IPS-NIHi11 (cell line): ENCODE measurements at regions not wholly inside any gene's neighbourhood (a gene's known extent, or its start where the extent isn't known, plus 50 kb on each side); places are given as distances from the start of the nearest gene placed in this dataset.
A peak's percentile ranks its signal among the peaks of the same experiment; 100 is the strongest.
"Not testable (repeated sequence)": the region's sequence is repeated elsewhere in the genome, so short reads cannot be mapped to it uniquely, and the experiment has no call there.

Experiments
- DNase-seq: peaks from one replicate; pipeline ENCODE4 v3.0.0; 2012; ENCODE audit warnings: mixed read lengths, low spot score

DNA sequence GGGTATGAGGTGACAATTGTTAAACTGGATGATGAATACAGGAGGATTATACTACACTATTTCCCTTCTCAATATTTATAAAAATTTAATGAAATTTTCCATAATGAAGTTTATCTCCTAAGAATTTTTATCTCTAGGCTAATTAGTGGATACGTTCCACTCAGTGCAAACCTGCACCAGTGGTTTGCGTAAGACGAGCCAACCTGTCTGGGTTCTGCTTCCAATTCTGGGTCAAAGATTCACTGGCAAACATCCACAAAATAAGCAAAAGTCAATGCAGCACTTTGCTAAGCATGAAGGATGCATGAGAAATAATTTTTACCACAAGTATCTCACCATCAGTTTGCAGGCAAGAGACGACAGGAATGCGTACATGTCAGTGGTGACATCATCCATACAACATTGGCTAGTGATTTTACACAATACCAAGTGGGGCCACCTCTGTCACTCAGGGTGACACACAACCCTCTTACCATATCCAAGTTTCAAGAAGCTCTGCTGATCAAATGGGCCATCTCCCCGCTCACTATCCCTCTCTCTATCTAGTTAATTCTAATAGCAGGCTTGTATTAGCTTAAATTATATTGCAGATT lies 51.7 kb downstream of the FAM50B start:
- DNase-seq: no peak

DNA sequence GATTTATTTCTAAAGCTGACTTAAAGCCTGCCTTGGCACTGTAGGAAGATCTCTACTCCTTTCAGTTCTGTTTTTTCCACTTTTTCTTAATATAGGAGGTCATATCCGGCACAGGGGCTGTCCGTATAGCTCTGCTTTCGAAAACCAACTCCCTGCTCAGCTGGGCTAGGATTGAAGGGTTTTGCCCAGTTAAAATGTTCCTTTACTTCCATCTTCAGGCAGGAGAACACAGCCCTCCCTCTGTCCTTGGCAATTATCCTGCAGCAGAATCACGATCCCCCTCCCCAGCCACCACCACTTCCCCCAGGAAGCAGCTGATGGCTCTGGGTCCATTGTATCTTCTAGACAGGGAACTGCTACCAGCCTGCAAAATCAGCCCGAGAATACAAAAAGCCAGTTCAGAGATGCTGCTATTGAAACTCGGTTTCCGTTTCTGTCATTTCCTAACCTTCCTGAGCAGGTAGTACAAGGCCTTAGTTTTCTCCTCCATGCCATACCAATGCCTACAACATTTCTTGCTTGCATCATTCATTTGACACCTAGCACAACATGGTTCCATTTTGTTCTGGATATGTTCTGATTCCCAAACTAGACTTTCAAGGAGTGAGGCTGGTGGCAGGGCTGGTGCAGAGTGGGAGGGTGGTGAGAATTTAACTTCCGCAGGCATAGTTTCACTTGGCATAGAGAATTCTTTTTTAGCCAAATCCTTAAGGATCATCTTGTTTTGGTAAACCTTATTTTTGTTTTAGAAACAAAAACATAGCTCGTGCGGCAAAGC lies 53.9 kb downstream of the FAM50B start:
- DNase-seq: no peak

DNA sequence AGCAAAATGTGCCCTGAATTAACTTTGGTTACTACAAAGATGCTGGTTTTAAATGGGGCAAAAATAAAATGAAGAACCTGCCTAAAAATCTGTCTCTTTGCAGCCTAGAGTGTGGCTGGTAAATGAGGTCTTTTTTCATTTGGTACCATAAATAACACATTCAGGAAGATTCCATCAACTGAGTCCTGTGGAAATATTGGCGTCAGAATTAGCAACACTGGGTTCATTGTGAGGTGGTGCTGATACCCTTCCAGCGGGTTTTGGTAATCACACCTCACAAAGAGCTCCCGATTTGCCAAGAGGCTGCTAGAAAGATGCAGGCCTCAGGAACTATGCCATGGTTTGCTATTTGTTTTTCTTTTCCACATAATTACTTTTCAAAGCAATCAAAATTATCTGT lies 55.3 kb downstream of the FAM50B start:
- DNase-seq: no peak

DNA sequence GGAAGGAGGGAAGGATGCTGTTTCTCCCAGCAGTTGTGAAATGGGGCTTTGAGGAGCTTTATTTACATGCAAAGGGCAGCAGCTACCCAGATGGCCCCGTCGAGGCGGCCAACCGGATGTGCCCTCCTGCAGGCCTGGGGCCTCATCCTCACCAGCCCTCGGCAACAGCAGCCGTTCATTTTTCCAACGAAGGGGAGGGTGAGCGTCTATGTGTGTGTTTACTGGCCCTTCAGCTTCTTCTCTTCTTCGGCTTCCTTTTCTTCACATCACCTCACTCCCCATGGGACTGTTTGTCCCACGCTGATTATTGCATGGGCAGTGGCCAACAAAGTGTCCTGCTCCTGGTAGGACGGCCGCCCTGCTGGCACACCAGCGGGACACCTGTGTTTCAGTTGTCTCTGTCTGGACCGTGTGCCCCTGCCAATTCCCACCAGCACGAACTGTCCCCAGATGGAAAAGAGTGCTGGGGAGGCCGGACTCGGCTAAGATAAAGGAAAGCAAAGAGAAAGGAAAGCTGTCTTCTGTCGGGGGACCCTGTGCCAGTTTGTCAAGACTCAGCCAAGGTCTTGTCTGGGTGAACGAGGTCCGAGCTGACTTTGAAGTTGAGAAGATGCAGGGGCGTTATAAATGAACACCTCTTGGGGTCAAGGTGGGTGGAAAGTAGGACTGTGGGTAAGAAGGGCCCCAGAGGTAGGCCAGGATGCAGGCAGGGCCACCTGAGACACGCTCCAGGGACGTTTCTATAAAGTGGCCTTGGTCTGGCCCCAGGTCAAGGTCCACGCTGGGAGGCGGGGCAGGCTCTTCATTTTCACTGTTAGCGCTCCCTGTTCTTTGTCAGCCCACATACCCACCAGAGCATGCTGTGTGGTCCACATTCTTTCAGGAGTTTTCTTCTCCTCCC lies 57.0 kb downstream of the FAM50B start:
- peak; percentile 45 for DNase-seq

DNA sequence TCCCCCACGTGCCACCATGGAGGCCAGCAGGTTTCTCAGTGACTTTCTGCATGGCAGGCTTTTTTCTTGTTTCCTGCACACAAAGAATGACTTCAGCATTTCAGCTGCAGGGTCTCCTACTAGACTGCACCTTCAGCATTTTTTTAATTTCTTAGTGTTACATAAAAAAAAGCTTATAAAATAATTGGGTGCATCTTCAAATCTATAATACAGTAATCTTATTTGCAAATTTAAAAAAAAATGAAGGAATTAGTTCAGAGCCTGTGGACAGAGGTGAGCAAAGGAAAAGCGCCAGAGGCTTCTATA lies 57.6 kb downstream of the FAM50B start:
- no peak for DNase-seq

DNA sequence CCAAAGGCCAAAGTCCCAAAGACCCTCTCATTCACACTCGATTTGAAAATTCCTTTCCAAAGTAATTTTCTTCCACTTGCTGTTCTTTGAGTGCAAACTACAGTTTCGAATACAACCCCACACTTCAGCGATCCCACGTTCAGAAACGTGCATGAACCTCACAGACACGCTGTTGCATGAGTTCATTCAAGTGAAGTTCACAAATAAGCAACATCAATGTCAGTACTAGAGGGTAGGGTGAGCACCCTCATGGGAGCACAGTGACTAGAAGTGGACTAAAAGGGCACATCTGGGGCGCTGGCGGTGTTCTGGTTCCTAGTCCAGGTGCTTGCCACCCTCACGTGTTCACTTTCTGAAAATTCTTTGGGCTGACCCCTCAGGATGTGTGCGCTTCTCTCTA lies 59.0 kb downstream of the FAM50B start:
- DNase-seq: no peak

DNA sequence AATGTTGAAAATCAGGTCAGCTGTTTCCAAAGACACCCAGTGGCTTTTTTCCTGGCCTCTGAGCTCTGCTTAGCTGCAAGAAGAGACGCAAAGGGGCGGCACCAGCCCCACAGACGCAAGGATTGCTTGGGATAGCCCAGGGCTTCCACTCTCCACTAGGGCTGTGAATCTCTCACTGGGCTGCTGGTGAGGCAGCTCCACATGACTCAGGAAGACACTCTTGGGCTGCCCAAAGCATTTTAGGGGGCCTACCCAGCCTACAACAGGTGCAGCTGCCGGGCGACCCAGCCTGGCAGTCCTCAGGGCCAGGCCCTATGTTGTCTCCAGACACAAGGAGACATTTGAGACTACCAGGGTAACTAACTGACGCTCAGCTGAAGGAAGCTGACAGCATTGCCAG lies 59.8 kb downstream of the FAM50B start:
- no peak for DNase-seq

DNA sequence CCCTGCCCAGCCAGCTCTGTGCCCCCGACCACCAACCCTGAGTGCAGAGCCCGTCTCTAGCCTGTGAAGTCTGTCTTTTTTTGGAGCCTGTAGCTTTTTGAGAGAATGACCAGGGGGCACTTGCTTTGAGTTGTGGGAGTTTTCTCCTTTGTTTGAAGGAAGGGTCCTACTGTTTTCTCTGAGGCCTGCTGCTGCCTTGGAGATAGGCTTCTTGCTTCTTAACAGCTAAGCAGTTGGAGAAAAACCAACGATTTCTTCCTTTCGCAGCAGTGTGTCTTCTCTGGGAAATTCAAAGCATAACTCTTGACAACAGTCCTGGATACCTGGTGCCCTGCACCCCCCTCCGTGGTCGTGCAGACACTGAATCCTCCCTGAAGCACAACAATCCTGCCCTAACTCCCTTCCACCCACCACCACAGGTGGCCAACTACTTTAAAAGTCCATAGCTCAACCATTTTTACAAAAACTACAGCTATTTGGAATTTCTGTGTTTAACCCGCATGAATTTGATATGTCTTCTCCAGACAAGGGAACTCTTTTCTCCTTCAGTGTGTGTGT lies 61.0 kb downstream of the FAM50B start:
- DNase-seq: no peak

DNA sequence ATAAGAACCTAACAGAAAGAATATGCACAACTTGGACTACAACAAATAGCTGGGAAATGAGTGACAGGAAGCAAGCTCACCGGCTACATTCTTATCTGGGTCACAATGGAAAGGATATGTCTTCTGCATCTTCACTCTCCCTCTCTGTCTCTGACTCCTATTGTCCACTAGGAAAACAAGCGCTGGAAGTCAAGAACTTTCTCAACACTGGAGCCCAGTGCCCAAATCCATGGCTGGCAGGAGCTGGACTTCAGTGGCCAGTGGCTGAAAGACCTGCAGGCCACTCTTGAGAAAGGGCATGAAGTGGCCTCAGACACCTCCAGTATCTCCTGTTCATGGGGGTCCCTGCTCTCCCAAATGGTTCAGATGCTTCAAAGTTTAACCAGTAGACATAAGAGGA lies 62.0 kb downstream of the FAM50B start:
- DNase-seq: no peak

DNA sequence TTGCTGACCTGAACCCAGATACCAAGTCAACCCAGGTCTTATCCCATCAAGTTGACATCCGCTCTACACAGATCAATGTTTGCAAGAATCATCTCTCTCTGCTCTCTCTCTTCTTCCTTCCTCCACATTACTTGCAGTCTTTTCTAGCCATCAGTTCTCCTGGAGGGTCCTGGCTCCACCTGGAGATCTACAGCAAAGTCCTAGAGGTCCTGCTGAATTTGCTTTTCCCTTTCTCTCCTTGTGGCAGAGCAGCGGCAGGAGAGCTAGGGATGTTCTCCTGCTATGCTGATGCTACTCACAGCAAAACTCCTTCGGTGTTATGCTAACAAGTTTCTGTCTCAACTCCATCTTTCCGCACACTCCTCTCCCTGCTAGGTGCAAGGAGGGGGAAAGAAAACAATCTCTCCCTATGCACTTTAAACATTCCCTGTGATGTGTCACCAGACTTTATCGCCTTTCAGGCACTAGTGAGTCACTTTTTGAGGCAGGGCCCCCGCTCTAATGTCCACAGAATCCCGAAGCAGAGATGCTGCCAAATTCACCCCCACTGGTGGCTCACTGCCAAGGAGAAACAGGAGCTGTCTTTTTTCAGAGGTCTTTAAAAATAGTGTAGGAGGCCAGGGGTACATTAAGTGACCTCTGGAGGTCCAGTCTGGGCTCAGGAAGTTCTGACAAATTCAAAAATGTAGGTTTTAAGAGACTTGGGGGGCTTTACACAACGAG lies 62.6 kb downstream of the FAM50B start:
- DNase-seq: no peak

DNA sequence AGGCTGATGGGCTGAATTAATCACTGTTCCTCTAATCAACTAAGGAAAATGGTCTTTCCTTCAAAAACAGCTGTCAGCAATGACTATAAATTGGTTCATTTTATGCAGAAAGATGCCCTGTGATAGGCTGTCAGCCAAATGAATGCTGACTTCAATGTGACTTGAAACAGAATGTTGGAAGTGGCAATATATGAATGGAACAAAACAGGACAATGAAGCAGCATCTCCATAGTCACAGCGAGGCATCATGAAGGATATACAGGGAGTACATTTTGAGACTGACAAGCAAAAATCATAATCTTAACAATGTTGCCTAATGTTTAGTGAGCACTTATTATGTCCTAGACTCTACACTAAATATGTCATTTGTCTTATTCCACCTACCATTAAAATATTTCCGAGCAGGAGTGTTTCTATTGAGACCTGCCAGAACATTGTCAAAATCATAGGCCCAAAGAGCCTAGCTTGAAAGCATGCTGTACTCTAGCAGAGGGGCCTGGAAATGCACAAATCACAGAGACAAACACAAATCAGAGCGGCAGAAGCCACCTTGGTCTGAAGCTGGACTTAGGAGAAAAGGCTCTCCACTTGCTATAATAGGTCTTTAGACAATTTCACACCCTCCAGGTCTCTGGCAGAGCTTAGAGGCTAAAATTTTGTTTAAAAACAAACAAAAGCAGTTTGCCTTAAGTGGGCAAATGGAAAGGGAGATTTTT lies 63.3 kb downstream of the FAM50B start:
- DNase-seq: no peak

DNA sequence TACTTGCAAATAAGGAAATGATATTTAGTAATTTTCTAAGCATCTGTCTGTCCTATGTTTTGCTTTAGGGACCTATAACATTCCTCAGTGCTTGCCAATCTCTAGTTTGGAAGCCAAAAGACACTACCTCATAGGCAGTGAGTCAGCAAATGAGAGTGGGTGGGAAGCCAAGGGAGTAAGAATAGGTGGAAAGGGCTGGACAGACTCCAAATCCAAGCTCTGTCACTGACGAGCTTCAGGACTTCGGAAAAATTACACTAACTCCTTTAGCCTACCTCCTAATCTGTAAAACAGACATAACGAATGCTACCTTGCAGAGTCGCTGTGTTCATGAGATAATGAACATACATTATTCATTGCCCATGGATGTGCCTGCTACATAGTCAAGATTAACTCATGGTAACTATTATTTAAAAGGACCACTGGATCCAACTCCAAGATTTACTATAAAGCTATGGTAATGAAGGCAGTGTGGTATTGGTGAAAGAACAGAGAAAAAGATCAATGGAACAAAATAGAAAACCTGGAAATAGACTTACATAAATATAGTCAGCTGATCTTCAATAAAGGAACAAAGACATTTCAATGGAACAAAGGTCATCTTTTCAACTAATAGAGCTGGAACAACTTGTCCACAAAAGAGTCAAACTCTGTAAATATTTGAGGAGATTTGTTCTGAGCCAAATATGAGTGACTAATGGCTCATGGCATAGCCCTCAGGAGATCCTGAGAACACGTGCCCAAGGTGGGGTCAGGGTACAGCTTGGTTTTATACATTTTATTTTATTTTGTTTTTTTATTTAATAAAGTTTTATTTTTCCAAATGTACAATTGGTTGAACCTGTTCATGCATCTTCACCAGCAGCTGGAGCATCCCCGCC lies 64.1 kb downstream of the FAM50B start:
- peak; percentile 53 for DNase-seq

DNA sequence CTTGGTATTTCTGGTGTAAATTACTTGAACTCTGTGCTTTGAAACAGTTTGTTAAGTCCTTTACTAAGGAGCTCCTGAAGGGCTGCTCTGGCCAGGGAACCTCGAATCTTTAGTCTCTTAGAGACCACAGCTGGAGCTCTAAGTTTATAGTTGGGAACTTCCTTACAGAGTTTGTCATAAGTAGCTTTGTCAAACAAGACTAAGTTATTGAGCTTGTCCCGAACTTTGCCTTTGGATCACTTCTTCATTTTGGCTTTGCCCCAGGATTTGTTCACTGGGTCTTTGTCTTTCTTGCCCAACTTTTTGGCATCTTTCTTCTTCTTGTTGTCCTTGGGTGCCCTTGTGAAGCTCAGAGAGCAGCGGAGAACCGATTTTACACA lies 64.8 kb downstream of the FAM50B start:
- no peak for DNase-seq

DNA sequence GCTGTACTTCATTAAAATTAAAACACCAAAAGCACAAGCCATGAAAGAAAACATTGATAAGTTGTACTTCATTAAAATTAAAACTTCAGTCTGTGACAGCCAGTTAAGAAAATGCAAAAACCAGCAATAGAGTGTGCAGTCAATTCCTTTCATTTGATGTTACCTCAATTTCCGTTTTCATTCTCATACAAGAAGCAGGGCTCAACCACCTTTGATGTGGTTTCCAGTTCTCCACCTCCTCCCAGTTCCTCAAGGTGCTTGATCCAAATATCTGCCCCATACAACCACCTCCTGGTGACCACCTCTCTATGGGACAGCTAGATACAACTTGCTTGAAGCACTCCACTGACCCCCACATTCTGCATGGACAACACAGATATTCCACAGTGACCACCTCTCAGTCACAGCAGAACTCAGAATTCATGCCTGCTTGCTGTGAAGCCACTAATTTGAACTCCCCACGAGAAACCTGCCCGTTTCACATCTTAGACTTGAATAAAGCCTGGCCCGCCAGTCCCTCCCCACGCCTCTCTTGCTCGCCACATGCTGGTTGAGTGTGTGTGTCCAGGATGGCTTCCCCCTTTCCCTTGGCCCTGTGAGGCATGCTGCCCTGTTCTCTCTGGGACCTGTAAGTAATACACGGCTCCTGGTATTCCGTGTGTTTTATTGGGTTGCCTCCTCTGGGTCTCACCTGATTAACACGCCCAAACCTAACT lies 66.1 kb downstream of the FAM50B start:
- DNase-seq: no peak

DNA sequence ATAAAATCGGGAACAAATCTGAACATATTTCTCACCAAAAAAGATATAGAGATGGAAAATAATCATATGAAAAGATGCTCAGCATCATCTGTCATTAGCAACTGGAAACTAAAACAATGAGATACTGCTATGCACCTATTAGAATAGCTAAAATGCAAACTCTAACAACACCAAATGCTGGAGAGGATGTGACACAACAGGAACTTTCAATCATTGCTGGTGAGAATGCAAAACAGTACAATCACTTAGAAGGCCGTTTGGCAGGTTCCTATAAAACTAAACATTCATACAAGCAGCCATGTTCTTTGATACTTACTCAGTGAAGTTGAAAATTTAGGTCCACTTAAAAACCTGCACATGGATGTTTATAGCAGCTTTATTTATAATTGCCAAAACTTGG lies 67.0 kb downstream of the FAM50B start:
- no peak for DNase-seq

DNA sequence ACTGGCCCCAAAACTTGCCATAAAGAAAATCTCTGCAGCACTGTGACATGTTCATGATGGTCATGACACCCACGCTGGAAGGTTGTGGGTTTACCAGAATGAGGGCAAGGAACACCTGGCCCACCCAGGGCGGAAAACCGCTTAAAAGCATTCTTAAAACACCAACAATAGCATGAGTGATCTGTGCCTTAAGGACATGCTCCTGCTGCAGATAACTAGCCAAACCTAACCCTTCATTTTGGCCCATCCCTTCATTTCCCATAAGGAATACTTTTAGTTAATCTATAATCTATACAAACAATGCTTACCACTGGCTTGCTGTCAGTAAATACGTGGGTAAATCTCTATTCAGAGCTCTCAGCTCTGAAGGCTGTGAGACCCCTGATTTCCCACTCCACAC lies 67.6 kb downstream of the FAM50B start:
- not testable (repeated sequence) for DNase-seq

DNA sequence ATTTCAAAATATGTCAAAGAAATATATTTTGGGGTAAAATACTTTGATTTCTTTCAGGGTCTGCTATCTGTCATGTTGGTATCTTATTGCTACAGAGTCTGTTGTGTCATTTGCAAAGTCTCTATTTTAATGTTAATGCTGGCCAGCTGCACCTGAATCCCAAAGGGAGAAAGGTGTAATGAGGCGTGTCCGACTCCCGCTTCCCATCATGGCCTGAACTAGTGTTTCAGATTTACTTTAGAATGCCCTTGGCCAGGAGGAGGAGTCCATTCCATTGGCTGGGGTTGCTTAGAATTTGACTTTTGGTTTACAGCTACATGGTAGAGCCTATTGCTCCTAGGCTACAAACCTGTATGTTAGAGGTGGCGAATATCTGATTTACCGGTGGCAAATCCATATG lies 69.3 kb downstream of the FAM50B start:
- no peak for DNase-seq

DNA sequence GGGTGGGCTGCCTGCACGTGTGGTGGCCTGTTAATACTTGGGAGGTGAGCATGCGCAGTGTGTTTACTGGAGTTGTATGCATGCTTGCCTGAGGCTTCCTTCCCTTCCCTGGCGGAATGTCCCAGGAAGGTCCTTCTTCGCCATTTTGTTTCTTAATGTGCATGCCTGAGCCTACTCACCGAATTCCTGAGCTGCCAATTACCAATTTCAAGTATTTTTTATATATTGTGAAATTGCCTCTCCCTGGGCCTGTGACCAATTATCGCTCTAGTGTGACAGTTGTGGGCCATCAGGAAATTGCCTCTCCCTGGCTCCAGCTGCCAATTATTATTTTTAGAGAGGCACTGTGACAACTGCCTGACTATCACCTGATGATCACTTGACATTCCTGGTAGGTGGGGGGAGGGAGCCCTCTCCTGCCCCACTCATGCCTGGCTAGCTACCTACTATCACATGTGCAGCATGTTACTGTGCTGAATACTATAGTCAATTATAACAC lies 70.0 kb downstream of the FAM50B start:
- no peak for DNase-seq

DNA sequence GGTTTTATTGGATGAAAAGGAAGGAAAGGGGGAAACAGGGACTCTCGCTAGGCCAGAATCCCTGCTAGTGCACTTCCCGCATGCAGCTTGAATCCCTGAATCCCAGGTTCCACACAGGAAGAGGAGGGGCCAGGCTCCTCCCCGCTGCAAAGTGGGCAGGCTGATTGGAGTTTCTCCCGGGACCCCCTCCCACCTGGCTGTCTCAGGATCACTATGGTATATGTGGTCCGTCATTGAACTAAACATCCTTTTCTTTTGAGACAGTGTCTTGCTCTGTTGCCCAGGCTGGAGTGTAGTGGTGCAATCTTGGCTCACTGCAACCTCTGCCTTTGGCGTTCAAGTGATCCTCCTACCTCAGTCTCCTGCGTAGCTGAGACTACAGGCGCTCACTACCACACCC lies 70.7 kb downstream of the FAM50B start:
- no peak for DNase-seq

DNA sequence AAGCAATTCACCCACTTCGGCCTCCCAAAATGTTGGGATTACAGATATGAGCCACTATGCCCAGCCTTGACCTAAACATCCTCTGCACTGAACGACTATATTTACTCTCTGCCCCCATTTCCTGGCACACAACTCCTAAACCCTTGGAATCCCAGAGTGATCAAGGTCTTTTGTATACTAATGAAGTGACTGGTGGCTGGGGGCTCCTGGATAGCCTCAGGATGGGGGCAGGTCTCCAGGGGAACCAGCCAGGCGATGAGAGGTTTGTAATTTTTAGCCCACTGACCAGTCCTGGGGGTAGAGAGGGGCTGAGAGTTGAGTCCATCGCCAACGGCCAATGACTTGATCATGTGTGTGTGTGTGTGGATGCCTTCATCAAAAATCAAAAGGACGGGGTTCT lies 71.1 kb downstream of the FAM50B start:
- no peak for DNase-seq
